CD4-positive, alpha-beta T cell (primary cell): ENCODE measurements at regions not wholly inside any gene's neighbourhood (a gene's known extent, or its start where the extent isn't known, plus 50 kb on each side); places are given as distances from the start of the nearest gene placed in this dataset.

Source experiments
- ATAC-seq: fragments of 200-7000 bp; cut with Tn5 transposase; one replicate; pipeline ENCODE4 v1.10.0; 2022; ENCODE audit warnings: mild to moderate bottlenecking; ENCODE audit not compliant: poor library complexity
- CTCF ChIA-PET: fragments of 350-600 bp; sonication (Branson Sonifier 250); formaldehyde crosslinking; loops from one replicate; lab custom pipeline; 2021; ENCODE audit warnings: antibody characterized with exemption, inconsistent platforms; lab: Charles Lee
- POLR2A ChIA-PET: fragments of 350-600 bp; sonication (Branson Sonifier 250); formaldehyde crosslinking; loops from one replicate; lab custom pipeline; 2021; ENCODE audit warnings: antibody characterized with exemption, inconsistent platforms; lab: Charles Lee
- DNase-seq, 14 experiments: peaks; one replicate each; pipeline ENCODE4 v3.0.0-alpha.2; 2013 to 2020; ENCODE audit warnings: mixed read lengths in 2 of 14
- H3K27ac ChIP-seq, 2 donors: one replicate each; pipeline versions ENCODE4 v1.5.1 to v1.7.0; 2013; ENCODE audit warnings: low read length in 2 of 2, low read depth in 1 of 2, mild to moderate bottlenecking in 1 of 2
- H3K27me3 ChIP-seq, 2 experiments: 1 replicate in 1 of 2; 2 replicates in 1 of 2; pipeline versions ENCODE4 v1.6.1 to v1.7.0; 2013; ENCODE audit warnings: low read length in 2 of 2, control low read depth in 1 of 2, mild to moderate bottlenecking in 1 of 2, moderate library complexity in 1 of 2; ENCODE audit not compliant: insufficient read depth in 2 of 2, control insufficient read depth in 1 of 2
- H3K36me3 ChIP-seq: one replicate; pipeline ENCODE4 v1.6.1; 2013; ENCODE audit warnings: low read length, control low read depth; ENCODE audit not compliant: insufficient read depth
- H3K4me1 ChIP-seq: one replicate; pipeline ENCODE4 v1.6.1; 2013; ENCODE audit warnings: low read length, control low read depth; ENCODE audit not compliant: insufficient read depth
- H3K4me3 ChIP-seq: one replicate; pipeline ENCODE4 v1.5.1; 2013; ENCODE audit warnings: mild to moderate bottlenecking, low read length, moderate library complexity
- H3K9me3 ChIP-seq, 2 experiments: 1 replicate in 1 of 2; 2 replicates in 1 of 2; pipeline versions ENCODE4 v1.6.1 to v1.7.0; 2013; ENCODE audit warnings: low read length in 2 of 2, mild to moderate bottlenecking in 2 of 2, control low read depth in 1 of 2, moderate library complexity in 1 of 2; ENCODE audit not compliant: control insufficient read depth in 1 of 2, insufficient read depth in 1 of 2
- H3K27ac Mint-ChIP-seq: one replicate; pipeline ENCODE4 v1.8.0; 2020; ENCODE audit warnings: mixed read lengths
- H3K27me3 Mint-ChIP-seq: one replicate; pipeline ENCODE4 v1.8.0; 2021; ENCODE audit warnings: mixed read lengths
- H3K36me3 Mint-ChIP-seq: one replicate; pipeline ENCODE4 v1.8.0; 2021; ENCODE audit warnings: low read depth, mixed read lengths
- H3K4me1 Mint-ChIP-seq: one replicate; pipeline ENCODE4 v1.8.0; 2021; ENCODE audit warnings: low read depth, mixed read lengths
- H3K4me3 Mint-ChIP-seq: one replicate; pipeline ENCODE4 v1.8.0; 2020; ENCODE audit warnings: mild to moderate bottlenecking, mixed read lengths
- H3K9me3 Mint-ChIP-seq: one replicate; pipeline ENCODE4 v1.8.0; 2020; ENCODE audit warnings: mixed read lengths
- CTCF ChIP-seq: fragments of 200-600 bp; IDR thresholded peaks from one replicate; pipeline ENCODE4 v1.8.0; 2022; ENCODE audit warnings: antibody characterized with exemption, mild to moderate bottlenecking
- intact Hi-C, 2 experiments: fragments of 100-400 bp; cut with DNase I in 1 of 2; cut with micrococcal nuclease in 1 of 2; formaldehyde crosslinking; loops; one replicate each; pipeline versions ENCODE4 v1.15.1 to v1.9.0; 2023 to 2025; cut with DNase I, micrococcal nuclease

GRCh38 chr5:5899716-5900115 is 477.2 kb downstream of the ICE1 start:
- H3K36me3 ChIP-seq = no peaks in the 10 kb centered on the region
- ChIA-PET POLR2A (no interaction called here), CTCF (no interaction called here)
- no peak for TF ChIP-seq CTCF
- no peak overlapping the region for H3K4me3 Mint-ChIP-seq
- H3K9me3 Mint-ChIP-seq = peaks cover 8% of the 10 kb centered on the region
- H3K4me1 Mint-ChIP-seq = no peaks in the 10 kb centered on the region
- no peak overlapping the region for H3K27ac ChIP-seq
- H3K9me3 ChIP-seq = no peaks in the 10 kb centered on the region
- intact Hi-C loops = no loop called here
- no peak overlapping the region for H3K4me3 ChIP-seq
- H3K36me3 Mint-ChIP-seq = no peaks in the 10 kb centered on the region
- H3K4me1 ChIP-seq = no peaks in the 10 kb centered on the region
- H3K27me3 ChIP-seq = no peaks in the 10 kb centered on the region
- DNase-seq = no peak
- ATAC-seq = no peak
- H3K27me3 Mint-ChIP-seq = no peaks in the 10 kb centered on the region
- H3K27ac Mint-ChIP-seq = no peak overlapping the region

GRCh38 chr5:5888284-5888683 is 465.8 kb downstream of the ICE1 start:
- intact Hi-C loops = no loop called here
- TF ChIP-seq CTCF = no peak

GRCh38 chr5:5887833-5888232 is 465.4 kb downstream of the ICE1 start:
- ChIA-PET CTCF (no interaction called here), POLR2A (no interaction called here)
- Histone ChIP-seq H3K9me3 (peaks cover 0 to 7% of the 10 kb centered on the region in 2 experiments), H3K27ac (no peak overlapping the region), H3K4me1 (no peaks in the 10 kb centered on the region), H3K36me3 (no peaks in the 10 kb centered on the region), H3K27me3 (peaks cover 0 to 7% of the 10 kb centered on the region in 2 experiments), H3K4me3 (no peak overlapping the region)
- Mint-ChIP-seq H3K36me3 (no peaks in the 10 kb centered on the region), H3K4me1 (no peaks in the 10 kb centered on the region), H3K4me3 (no peak overlapping the region), H3K9me3 (no peaks in the 10 kb centered on the region), H3K27me3 (peaks cover 7% of the 10 kb centered on the region), H3K27ac (no peak overlapping the region)
- intact Hi-C loops = no loop called here
- ATAC-seq (no peak), DNase-seq (no peak)
- TF ChIP-seq CTCF = no peak

More at GRCh38 chr5:5888284-5888683, 465.8 kb downstream of the ICE1 start:
- peaks cover 7% of the 10 kb centered on the region for H3K27me3 Mint-ChIP-seq
- DNase-seq (no peak), ATAC-seq (no peak)
- POLR2A ChIA-PET = no interaction called here
- no peaks in the 10 kb centered on the region for H3K36me3 Mint-ChIP-seq
- H3K27me3 ChIP-seq = peaks cover 0 to 7% of the 10 kb centered on the region in 2 experiments
- no peak overlapping the region for H3K4me3 Mint-ChIP-seq
- H3K4me3 ChIP-seq = no peak overlapping the region
- no peaks in the 10 kb centered on the region for H3K36me3 ChIP-seq
- H3K9me3 ChIP-seq = peaks cover 0 to 7% of the 10 kb centered on the region in 2 experiments
- no peak overlapping the region for H3K27ac Mint-ChIP-seq
- no peak overlapping the region for H3K27ac ChIP-seq
- no peaks in the 10 kb centered on the region for H3K4me1 Mint-ChIP-seq
- CTCF ChIA-PET = no interaction called here
- H3K9me3 Mint-ChIP-seq = no peaks in the 10 kb centered on the region
- no peaks in the 10 kb centered on the region for H3K4me1 ChIP-seq
